ENCODE measurements at regions not wholly inside any gene's neighbourhood (a gene's known extent, or its start where the extent isn't known, plus 50 kb on each side); places are given as distances from the start of the nearest gene placed in this dataset.

GRCh38 chr17:71398025-71398424 lies 722.8 kb upstream of the SOX9 start:
- TF ChIP-seq, protein P1, sequence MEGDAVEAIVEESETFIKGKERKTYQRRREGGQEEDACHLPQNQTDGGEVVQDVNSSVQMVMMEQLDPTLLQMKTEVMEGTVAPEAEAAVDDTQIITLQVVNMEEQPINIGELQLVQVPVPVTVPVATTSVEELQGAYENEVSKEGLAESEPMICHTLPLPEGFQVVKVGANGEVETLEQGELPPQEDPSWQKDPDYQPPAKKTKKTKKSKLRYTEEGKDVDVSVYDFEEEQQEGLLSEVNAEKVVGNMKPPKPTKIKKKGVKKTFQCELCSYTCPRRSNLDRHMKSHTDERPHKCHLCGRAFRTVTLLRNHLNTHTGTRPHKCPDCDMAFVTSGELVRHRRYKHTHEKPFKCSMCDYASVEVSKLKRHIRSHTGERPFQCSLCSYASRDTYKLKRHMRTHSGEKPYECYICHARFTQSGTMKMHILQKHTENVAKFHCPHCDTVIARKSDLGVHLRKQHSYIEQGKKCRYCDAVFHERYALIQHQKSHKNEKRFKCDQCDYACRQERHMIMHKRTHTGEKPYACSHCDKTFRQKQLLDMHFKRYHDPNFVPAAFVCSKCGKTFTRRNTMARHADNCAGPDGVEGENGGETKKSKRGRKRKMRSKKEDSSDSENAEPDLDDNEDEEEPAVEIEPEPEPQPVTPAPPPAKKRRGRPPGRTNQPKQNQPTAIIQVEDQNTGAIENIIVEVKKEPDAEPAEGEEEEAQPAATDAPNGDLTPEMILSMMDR (IDR thresholded peaks at IDR 0.05) = no peak
- no peak for DNase-seq (ENCODE audit: low spot score)
- no peaks in the 10 kb centered on the region for H3K36me3 ChIP-seq

DNA sequence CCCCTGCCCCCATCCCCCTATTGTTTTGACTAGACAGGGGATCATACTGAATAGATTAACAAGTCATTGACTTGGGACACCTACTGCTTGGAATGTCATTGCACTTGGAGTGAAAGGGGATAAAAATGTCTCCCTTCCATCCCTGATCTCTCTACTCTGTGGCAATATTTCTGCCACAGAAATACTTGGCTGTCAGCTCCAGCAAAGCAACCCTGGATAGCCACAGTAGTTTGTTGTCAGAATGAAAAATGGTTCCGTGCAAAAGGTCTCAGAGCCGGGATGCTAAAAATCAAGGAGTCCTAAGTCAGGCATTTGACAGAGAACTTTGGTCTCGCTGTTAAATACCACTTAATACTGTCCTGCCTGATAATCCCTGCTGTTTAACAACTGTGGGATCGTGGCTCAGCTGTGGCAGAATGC lies 722.0 kb upstream of the SOX9 start:
- Histone ChIP-seq H3K9me3 (no peaks in the 10 kb centered on the region), H3K4me3 (no peak overlapping the region), H3K4me1 (no peaks in the 10 kb centered on the region), H3K36me3 (no peaks in the 10 kb centered on the region), H3K27ac (no peak overlapping the region), H3K27me3 (no peaks in the 10 kb centered on the region)
- DNase-seq (ENCODE audit: low spot score) = no peak
- TF ChIP-seq, protein P1 (IDR thresholded peaks at IDR 0.05) = no peak

More at GRCh38 chr17:71398025-71398424, 722.8 kb upstream of the SOX9 start:
- H3K27ac ChIP-seq = no peak overlapping the region
- no peaks in the 10 kb centered on the region for H3K27me3 ChIP-seq
- H3K9me3 ChIP-seq = no peaks in the 10 kb centered on the region
- no peaks in the 10 kb centered on the region for H3K4me1 ChIP-seq
- no peak overlapping the region for H3K4me3 ChIP-seq

DNA sequence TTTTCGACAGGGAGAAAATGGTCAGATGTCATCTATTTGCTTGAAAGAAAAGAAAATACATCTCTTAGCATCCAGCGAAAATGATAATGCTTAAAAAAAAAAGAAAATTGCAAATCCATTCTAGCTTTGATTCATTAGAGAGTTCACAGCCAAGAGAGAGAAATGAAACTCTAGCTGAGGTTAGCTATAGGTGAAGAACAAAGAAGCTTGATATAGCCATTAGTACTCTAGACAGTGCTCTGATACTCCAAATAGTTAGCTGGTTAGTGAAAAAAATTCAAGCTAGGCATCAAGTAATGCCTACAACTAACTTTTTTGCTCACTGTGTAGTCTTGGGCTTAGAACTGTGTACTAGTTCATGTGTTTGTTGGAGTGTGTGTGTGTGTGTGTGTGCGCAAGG lies 721.6 kb upstream of the SOX9 start:
- Histone ChIP-seq H3K27me3 (no peaks in the 10 kb centered on the region), H3K36me3 (no peaks in the 10 kb centered on the region), H3K4me3 (no peak overlapping the region), H3K4me1 (no peaks in the 10 kb centered on the region), H3K9me3 (no peaks in the 10 kb centered on the region), H3K27ac (no peak overlapping the region)
- TF ChIP-seq, protein P1 (IDR thresholded peaks at IDR 0.05) = no peak
- no peak for DNase-seq (ENCODE audit: low spot score)

- Histone ChIP-seq H3K36me3 (no peaks in the 10 kb centered on the region), H3K9me3 (no peaks in the 10 kb centered on the region), H3K4me1 (no peaks in the 10 kb centered on the region), H3K4me3 (no peak overlapping the region), H3K27ac (no peak overlapping the region), H3K27me3 (no peaks in the 10 kb centered on the region)
- no peak for DNase-seq (ENCODE audit: low spot score)
- TF ChIP-seq, protein P1 (IDR thresholded peaks at IDR 0.05) = no peak
Observed at GRCh38 chr17:71399649-71400048, 721.2 kb upstream of the SOX9 start.

- Histone ChIP-seq H3K9me3 (no peaks in the 10 kb centered on the region), H3K4me3 (no peak overlapping the region), H3K27me3 (no peaks in the 10 kb centered on the region), H3K27ac (no peak overlapping the region), H3K4me1 (no peaks in the 10 kb centered on the region), H3K36me3 (no peaks in the 10 kb centered on the region)
- TF ChIP-seq, protein P1 (IDR thresholded peaks at IDR 0.05) = no peak
- no peak for DNase-seq (ENCODE audit: low spot score)
Observed at GRCh38 chr17:71402007-71402406, 718.8 kb upstream of the SOX9 start.

- Histone ChIP-seq H3K36me3 (no peaks in the 10 kb centered on the region), H3K9me3 (no peaks in the 10 kb centered on the region), H3K27me3 (no peaks in the 10 kb centered on the region), H3K4me1 (no peaks in the 10 kb centered on the region), H3K4me3 (no peak overlapping the region), H3K27ac (no peak overlapping the region)
- no peak for DNase-seq (ENCODE audit: low spot score)
- TF ChIP-seq, protein P1 (IDR thresholded peaks at IDR 0.05) = no peak
Observed at GRCh38 chr17:71402661-71403141, 718.1 kb upstream of the SOX9 start.
